ENCODE measurements at regions not wholly inside any gene's neighbourhood (a gene's known extent, or its start where the extent isn't known, plus 50 kb on each side); places are given as distances from the start of the nearest gene placed in this dataset.

GRCh38 chr5:135170500-135170899 lies 136.5 kb upstream of the PITX1 start:
- no peak for TF ChIP-seq CTCF (IDR thresholded peaks at IDR 0.05)
- TF ChIP-seq POLR2A (IDR thresholded peaks at IDR 0.05), result no peak
- TF ChIP-seq POLR2AphosphoS5 (IDR thresholded peaks at IDR 0.05), result no peak

Data from breast epithelium (tissue), 3 donors.